ENCODE measurements at regions not wholly inside any gene's neighbourhood (a gene's known extent, or its start where the extent isn't known, plus 50 kb on each side); places are given as distances from the start of the nearest gene placed in this dataset.
"Not testable (repeated sequence)": the region's sequence is repeated elsewhere in the genome, so short reads cannot be mapped to it uniquely, and the experiment has no call there.

DNA sequence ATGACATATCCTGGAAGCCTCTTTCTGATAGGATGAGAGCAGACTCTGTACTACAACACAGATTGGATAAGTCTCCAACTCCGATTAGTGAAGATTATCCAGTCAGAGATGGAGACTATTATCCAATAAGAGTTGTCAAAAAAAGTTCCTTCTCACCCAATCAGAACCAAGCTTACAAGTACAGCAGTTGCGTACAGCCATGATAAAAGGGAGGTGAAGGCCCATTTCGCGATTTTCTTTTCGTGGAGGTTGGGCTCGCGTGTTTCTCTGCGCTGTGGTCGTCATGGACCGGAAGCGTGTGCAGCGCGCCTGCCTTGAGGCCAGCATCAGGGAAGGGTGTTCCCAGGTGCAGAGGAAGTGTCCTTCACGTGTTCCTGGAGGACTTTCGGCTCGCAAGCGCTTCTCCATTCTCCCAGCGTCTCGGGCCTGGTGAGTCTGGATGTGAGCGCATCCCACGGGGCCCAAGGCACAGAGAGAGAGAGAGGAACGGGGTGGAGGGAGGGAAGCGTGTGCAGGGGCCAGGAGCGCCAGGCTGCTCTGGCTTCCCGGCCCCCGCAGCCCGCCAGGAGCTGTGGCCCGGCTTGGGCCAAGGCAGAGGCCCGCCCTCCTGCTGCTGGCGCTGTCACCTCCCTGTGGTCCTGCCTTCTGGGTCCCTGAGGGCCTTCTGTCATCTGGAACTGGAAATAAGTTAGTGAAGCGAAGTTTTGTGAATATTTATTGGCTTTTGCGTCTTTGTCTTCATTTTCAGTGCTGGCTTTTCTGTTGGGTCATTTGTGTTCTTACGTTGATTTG, 53.9 kb downstream of the CDRT15L2 start:
- DNase-seq (ENCODE audit: low read depth in 2 of 2) = not testable (repeated sequence)

DNA sequence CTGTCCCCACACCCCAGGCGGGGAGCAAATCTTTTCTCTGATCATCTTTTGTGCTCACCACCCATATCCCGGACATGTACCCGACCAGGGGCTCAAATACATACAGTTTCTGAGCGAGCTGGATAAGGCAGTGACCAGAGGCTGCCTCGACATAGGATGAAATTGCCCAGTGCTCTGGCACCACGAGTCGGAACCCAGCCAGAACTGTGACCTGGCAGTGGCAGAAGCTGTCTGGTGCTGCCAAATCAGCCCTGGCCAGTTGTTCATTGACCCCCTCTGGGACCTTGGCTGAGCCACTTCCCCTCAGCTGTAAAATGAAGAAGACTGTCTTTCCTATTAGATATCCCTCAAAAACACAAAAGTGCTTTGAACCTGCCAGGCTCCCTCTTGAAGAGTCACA, 60.6 kb downstream of the CDRT15L2 start:
- not testable (repeated sequence) for DNase-seq (ENCODE audit: low read depth in 2 of 2)

- DNase-seq (ENCODE audit: low read depth in 2 of 2) = peak in 1 of 2 donors; percentile 30
These were observed 67.2 kb downstream of the CDRT15L2 start for GRCh38 chr17:20646661-20647272.

DNA sequence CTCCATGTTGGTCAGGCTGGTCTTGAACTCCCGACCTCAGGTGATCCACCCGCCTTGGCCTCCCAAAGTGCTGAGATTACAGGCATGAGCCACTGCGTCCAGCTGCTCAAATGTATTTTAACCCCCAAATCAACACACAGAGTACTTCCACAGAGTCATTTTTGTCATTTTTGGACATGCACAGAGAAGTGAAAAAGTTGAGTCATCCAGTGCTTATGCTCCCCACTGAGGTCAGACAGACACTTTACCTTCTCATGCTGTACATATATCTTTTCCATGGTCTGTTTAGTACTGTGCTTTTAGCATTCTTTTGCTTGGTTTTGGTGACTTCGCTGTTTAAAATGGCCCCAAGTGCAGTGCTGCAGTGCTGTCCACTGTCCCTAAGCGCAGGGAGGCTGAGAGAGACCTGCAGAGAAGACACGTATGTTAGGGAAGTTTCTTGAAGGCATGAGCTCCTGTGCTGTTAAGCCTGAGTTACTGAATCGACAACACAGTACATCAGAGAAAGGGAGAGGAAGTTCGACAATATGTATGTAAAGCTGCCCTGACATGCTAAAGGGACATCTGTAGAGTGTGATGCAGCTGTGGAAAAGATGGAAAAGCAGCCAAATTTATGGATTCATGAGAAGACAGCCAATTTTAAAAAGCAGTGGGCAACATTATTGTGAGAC, 69.7 kb downstream of the CDRT15L2 start:
- not testable (repeated sequence) for DNase-seq (ENCODE audit: low read depth in 2 of 2)

DNA sequence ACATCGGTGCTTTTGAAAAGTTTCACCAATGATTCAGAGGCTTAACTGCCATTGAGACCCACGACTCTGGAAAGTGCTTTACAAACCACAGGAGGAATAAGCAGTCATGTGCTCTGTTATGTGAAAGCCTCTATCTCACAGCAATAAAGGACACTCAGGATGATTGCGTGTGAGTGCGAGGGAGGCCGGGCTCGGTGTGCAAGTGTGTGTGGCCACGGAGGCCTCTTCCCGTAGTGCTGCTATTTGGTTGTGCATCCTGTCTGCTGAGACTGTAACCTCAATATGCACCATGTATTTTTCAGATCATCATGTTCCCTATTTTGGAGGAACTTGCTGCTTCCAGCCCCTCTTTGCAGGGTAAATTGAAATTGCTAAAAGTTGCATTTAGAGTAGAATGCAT, 71.5 kb downstream of the CDRT15L2 start:
- not testable (repeated sequence) for DNase-seq (ENCODE audit: low read depth in 2 of 2)

GRCh38 chr17:20651736-20652135, 72.2 kb downstream of the CDRT15L2 start:
- DNase-seq (ENCODE audit: low read depth in 2 of 2) = not testable (repeated sequence)

- not testable (repeated sequence) for DNase-seq (ENCODE audit: low read depth in 2 of 2)
These were observed 73.9 kb downstream of the CDRT15L2 start for GRCh38 chr17:20653391-20653790.

GRCh38 chr17:20654114-20654513, 74.6 kb downstream of the CDRT15L2 start:
- not testable (repeated sequence) for DNase-seq (ENCODE audit: low read depth in 2 of 2)

GRCh38 chr17:20654575-20654974, 75.1 kb downstream of the CDRT15L2 start:
- not testable (repeated sequence) for DNase-seq (ENCODE audit: low read depth in 2 of 2)

DNA sequence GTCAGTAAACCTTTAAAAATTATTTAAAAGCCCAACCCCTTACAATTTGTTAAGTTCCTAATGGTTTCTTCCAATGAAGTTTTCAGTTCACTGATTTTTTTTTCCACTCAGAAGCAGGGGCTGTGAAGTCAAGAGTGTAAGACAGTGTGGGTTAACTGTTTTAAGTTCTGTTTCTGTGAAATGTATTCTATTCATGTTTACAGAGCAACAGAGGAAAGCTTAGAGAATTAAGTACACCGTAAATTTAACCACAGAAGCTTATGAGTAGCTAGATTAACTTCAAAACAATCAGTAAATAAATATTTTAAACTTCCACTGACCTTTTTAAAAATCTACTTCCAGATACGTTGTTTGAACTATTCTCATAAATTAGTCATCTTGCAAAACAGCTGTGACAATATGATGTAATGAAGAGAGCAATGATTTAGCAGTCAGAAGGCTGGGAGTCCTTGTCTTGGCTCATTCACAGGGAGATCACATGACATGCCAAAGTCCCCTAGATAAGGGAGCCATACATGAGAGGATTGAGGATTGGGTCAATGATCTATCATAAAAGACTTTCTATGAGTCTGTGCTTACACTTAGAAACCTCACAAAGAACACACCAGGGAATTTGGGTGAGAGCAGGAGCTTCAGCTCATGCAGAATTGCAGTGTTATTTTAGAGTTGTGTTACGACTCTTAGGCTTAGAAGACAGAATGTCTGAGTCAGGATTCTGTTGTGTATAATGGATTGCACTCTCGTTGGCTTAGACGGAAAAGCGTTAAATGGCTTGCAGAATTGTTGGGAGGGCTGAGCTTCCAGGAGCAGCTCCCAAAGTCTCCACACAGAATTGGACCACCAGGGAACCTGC, 85.8 kb downstream of the CDRT15L2 start:
- DNase-seq (ENCODE audit: low read depth in 2 of 2) = not testable (repeated sequence)

GRCh38 chr17:20666689-20667088, 87.2 kb downstream of the CDRT15L2 start:
- DNase-seq (ENCODE audit: low read depth in 2 of 2) = not testable (repeated sequence)

GRCh38 chr17:20667712-20668111, 88.2 kb downstream of the CDRT15L2 start:
- DNase-seq (ENCODE audit: low read depth in 2 of 2) = not testable (repeated sequence)

DNA sequence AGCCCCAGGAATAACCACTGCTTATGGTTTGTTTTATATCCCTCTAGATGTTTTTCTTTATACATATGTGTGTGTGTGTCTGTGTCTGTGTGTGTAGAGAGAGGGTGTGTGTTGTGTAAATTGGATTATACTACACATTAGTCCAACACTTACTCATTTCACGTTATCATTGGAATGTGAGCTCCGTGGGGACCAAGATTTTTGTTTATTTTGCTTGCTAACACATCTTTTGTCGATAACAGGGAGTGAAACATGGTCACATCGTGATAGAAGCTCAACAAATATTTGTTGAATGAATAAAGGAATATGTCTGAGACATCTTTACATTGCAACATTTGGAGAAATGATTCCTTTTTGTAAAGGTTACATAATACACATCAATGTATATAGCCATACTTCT, 88.8 kb downstream of the CDRT15L2 start:
- DNase-seq (ENCODE audit: low read depth in 2 of 2) = not testable (repeated sequence)

GRCh38 chr17:20668868-20669267, 89.3 kb downstream of the CDRT15L2 start:
- not testable (repeated sequence) for DNase-seq (ENCODE audit: low read depth in 2 of 2)

DNA sequence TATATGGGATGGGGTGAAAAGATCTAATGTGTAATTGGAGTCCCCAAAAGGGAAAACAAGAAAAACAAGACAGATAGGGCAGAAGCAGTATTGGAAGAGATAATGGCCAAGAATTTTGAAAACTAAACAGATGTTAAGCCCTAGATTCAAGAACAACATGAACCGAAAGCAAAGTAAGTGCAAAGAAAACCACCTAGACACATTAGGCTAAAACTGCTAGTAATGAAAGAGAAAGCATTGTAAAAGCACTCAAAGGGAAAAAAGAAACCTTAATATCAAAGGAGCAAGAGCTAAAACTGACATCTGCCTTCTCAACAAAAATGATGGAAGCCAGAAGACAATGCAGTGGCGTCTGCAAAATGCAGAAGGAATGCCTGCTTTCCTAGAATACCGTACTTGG, 91.0 kb downstream of the CDRT15L2 start:
- DNase-seq (ENCODE audit: low read depth in 2 of 2) = not testable (repeated sequence)

DNA sequence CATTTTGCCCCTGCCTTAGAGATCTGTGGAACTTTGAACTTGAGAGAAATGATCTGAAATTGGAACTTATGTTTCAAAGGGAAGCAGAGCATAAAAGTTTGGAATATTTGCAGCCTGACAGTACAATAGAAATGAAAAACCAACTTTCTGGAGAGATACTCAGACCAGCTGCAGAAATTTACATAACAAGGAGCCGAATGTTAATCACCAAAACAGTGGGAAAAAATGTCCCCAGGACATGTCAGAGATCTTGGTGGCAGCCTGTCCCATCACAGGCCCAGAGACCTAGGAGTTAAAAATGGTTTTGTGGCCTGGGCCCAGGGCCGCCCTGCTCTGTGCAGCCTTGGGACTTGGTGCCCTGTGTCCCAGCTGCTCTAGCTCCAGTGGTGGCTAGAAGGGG, 94.8 kb downstream of the CDRT15L2 start:
- not testable (repeated sequence) for DNase-seq (ENCODE audit: low read depth in 2 of 2)

DNA sequence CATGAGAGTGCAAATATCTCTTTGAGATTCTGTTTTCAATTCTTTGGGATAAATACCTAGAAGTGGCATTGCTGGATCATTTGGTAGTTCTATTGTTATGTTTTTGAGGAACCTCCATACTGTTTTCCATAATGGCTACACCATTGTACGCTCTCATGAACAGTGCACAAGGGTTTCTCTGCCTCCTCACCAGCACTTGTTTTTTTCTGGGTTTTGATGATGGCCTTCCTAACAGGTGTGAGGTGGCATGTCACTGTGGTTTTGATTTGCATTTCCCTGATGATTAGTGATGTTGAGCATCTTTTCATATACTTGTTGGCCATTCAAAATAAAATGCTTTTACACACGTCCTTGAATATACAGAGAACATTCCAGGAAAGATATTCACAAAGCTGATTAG, 96.2 kb downstream of the CDRT15L2 start:
- not testable (repeated sequence) for DNase-seq (ENCODE audit: low read depth in 2 of 2)

- not testable (repeated sequence) for DNase-seq (ENCODE audit: low read depth in 2 of 2)
These were observed 97.1 kb downstream of the CDRT15L2 start for GRCh38 chr17:20676656-20677055.

DNA sequence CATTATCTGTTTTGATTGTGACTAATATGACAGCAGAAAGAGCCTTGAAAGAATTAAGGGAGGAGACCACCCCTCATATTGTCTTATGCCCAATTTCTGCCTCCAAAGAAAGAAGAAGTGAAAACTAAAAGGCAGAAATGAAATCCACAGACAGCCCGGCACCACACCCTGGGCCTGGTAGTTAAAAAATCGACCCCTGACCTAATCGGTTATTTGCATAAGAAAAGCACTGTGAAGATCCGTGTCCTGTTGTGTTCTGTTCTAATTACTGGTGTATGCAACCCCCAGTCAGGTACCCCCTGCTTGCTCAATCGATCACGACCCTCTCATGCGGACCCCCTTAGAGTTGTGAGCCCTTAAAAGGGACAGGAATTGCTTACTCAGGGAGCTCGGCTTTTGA, 97.9 kb downstream of the CDRT15L2 start:
- not testable (repeated sequence) for DNase-seq (ENCODE audit: low read depth in 2 of 2)

DNA sequence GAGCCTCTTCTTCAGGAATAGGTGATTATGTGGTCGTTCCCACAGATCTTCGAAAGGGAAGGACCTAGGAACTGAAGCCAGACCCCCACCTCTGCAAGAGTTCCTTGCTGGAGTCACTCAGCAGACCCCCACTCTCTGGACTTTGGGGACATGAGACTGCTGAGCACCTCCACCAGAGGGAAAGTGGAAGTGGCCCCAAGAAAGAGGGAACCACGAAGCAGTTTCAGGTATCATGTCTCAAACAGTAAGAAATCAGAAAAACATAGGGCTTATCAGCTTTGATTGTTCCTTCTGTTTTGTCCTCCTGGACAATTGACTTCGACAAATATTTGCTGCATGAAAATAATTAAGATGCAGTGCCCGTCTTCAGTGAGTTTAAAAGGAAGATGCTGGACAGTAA, 98.9 kb downstream of the CDRT15L2 start:
- DNase-seq (ENCODE audit: low read depth in 2 of 2) = not testable (repeated sequence)
